ENCODE measurements at regions not wholly inside any gene's neighbourhood (a gene's known extent, or its start where the extent isn't known, plus 50 kb on each side); places are given as distances from the start of the nearest gene placed in this dataset.

- no peak overlapping the region for H3K4me3 ChIP-seq (ENCODE audit: low read depth in 2 of 2, low read length in 1 of 2)
- no peaks in the 10 kb centered on the region for H3F3A ChIP-seq (replicated peaks; ENCODE audit: insufficient read depth)
- DNase-seq = no peak
- no peaks in the 10 kb centered on the region for H3K36me3 ChIP-seq (replicated peaks in 1 of 2; ENCODE audit: control insufficient read depth in 1 of 2, insufficient read depth in 2 of 2, low read length in 1 of 2)
- no peaks in the 10 kb centered on the region for H3K27me3 ChIP-seq (ENCODE audit: insufficient read depth)
- H3K9ac ChIP-seq = no peak overlapping the region
- H3K79me2 ChIP-seq (ENCODE audit: insufficient read depth) = no peaks in the 10 kb centered on the region
- H3K9me2 ChIP-seq = no peaks in the 10 kb centered on the region
- CTCF ChIA-PET = no interaction called here
- no peaks in the 10 kb centered on the region for H3K9me3 ChIP-seq
- H4K20me1 ChIP-seq (ENCODE audit: insufficient read depth) = no peaks in the 10 kb centered on the region
- POLR2A ChIA-PET = no interaction called here
- TF ChIP-seq FOSL2 (IDR thresholded peaks at IDR 0.05; ENCODE audit: borderline replicate concordance, low read depth) (no peak), POLR2AphosphoS5 (IDR thresholded peaks at IDR 0.05; ENCODE audit: low read depth, low read length) (no peak), TEAD4 (IDR thresholded peaks at IDR 0.05; ENCODE audit: borderline replicate concordance, insufficient read depth) (no peak), YY1 (IDR thresholded peaks at IDR 0.05; ENCODE audit: low read depth) (no peak), SMC3 (IDR thresholded peaks at IDR 0.05; ENCODE audit: low read depth, low read length) (no peak), TCF12 (IDR thresholded peaks at IDR 0.05) (no peak), RAD21 (IDR thresholded peaks at IDR 0.05; ENCODE audit: low read length) (no peak), CTCF (IDR thresholded peaks at IDR 0.05) (no peak), FOXM1 (IDR thresholded peaks at IDR 0.05; ENCODE audit: low read depth) (no peak)
- no peak overlapping the region for H3K27ac ChIP-seq (ENCODE audit: low read depth in 2 of 2, low read length in 1 of 2)
- H2AFZ ChIP-seq (ENCODE audit: low read depth) = no peak overlapping the region
- peaks cover 7 to 21% of the 10 kb centered on the region in 2 experiments for H3K4me1 ChIP-seq (ENCODE audit: control insufficient read depth in 1 of 2, insufficient read depth in 2 of 2, low read depth in 1 of 2, low read length in 1 of 2)
- 0 out of 2 replicates have a peak overlapping the region, but pooled peaks have one; percentile 0 for H3K4me2 ChIP-seq
Observed at GRCh38 chr12:68403711-68404110, 71.5 kb upstream of the MDM1 start.

- H4K20me1 ChIP-seq (ENCODE audit: insufficient read depth) = no peaks in the 10 kb centered on the region
- H3K27ac ChIP-seq (ENCODE audit: low read depth in 2 of 2, low read length in 1 of 2) = peak overlapping the region; percentile 25 to 54; a peak in 3 of 4 replicates
- peaks cover 7 to 21% of the 10 kb centered on the region in 2 experiments for H3K4me1 ChIP-seq (ENCODE audit: control insufficient read depth in 1 of 2, insufficient read depth in 2 of 2, low read depth in 1 of 2, low read length in 1 of 2)
- H3F3A ChIP-seq (replicated peaks; ENCODE audit: insufficient read depth) = no peaks in the 10 kb centered on the region
- no peak overlapping the region for H3K4me3 ChIP-seq (ENCODE audit: low read depth in 2 of 2, low read length in 1 of 2)
- no peaks in the 10 kb centered on the region for H3K27me3 ChIP-seq (ENCODE audit: insufficient read depth)
- ChIA-PET CTCF (interaction anchor here (1.1 kb wide), 1 partner anchor 19 kb away, joined by 4 read pairs; no protein-coding TSS in a partner anchor), POLR2A (no interaction called here)
- no peaks in the 10 kb centered on the region for H3K36me3 ChIP-seq (replicated peaks in 1 of 2; ENCODE audit: control insufficient read depth in 1 of 2, insufficient read depth in 2 of 2, low read length in 1 of 2)
- peak overlapping the region; percentile 72; the same call in 1 of the 2 replicates for H2AFZ ChIP-seq (ENCODE audit: low read depth)
- no peak for DNase-seq
- H3K9me3 ChIP-seq = no peaks in the 10 kb centered on the region
- H3K79me2 ChIP-seq (ENCODE audit: insufficient read depth) = no peaks in the 10 kb centered on the region
- TF ChIP-seq NRF1 (IDR thresholded peaks at IDR 0.05; ENCODE audit: low read depth, low read length) (no peak), TCF12 (IDR thresholded peaks at IDR 0.05) (no peak), FOSL2 (IDR thresholded peaks at IDR 0.05; ENCODE audit: borderline replicate concordance, low read depth) (no peak), ZBTB33 (IDR thresholded peaks at IDR 0.05; ENCODE audit: borderline replicate concordance, low read depth) (no peak), IRF3 (IDR thresholded peaks at IDR 0.05; ENCODE audit: low read depth, low read length) (no peak), GABPA (IDR thresholded peaks at IDR 0.05; ENCODE audit: low read depth) (no peak), MXI1 (IDR thresholded peaks at IDR 0.05; ENCODE audit: low read depth, low read length) (no peak), EZH2phosphoT487 (IDR thresholded peaks at IDR 0.05; ENCODE audit: borderline replicate concordance, low read depth) (no peak), SIN3A (IDR thresholded peaks at IDR 0.05; ENCODE audit: borderline replicate concordance, low read depth, low read length) (no peak), MEF2A (IDR thresholded peaks at IDR 0.05; ENCODE audit: borderline replicate concordance, low read depth) (no peak), SMC3 (IDR thresholded peaks at IDR 0.05; ENCODE audit: low read depth, low read length) (no peak)
- TF ChIP-seq, protein P1, sequence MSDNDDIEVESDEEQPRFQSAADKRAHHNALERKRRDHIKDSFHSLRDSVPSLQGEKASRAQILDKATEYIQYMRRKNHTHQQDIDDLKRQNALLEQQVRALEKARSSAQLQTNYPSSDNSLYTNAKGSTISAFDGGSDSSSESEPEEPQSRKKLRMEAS (IDR thresholded peaks at IDR 0.05; ENCODE audit: low read depth) = no peak
- TF ChIP-seq, protein P2, sequence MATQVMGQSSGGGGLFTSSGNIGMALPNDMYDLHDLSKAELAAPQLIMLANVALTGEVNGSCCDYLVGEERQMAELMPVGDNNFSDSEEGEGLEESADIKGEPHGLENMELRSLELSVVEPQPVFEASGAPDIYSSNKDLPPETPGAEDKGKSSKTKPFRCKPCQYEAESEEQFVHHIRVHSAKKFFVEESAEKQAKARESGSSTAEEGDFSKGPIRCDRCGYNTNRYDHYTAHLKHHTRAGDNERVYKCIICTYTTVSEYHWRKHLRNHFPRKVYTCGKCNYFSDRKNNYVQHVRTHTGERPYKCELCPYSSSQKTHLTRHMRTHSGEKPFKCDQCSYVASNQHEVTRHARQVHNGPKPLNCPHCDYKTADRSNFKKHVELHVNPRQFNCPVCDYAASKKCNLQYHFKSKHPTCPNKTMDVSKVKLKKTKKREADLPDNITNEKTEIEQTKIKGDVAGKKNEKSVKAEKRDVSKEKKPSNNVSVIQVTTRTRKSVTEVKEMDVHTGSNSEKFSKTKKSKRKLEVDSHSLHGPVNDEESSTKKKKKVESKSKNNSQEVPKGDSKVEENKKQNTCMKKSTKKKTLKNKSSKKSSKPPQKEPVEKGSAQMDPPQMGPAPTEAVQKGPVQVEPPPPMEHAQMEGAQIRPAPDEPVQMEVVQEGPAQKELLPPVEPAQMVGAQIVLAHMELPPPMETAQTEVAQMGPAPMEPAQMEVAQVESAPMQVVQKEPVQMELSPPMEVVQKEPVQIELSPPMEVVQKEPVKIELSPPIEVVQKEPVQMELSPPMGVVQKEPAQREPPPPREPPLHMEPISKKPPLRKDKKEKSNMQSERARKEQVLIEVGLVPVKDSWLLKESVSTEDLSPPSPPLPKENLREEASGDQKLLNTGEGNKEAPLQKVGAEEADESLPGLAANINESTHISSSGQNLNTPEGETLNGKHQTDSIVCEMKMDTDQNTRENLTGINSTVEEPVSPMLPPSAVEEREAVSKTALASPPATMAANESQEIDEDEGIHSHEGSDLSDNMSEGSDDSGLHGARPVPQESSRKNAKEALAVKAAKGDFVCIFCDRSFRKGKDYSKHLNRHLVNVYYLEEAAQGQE (IDR thresholded peaks at IDR 0.05; ENCODE audit: low read depth, low read length) = no peak
- H3K9me2 ChIP-seq = no peaks in the 10 kb centered on the region
- H3K4me2 ChIP-seq = peak overlapping the region; percentile 15
- no peak overlapping the region for H3K9ac ChIP-seq
Observed at GRCh38 chr12:68405343-68405781, 73.2 kb upstream of the MDM1 start.
